Type B pancreatic cell (in vitro differentiated cells): ENCODE measurements at regions not wholly inside any gene's neighbourhood (a gene's known extent, or its start where the extent isn't known, plus 50 kb on each side); places are given as distances from the start of the nearest gene placed in this dataset.
"Not testable (repeated sequence)": the region's sequence is repeated elsewhere in the genome, so short reads cannot be mapped to it uniquely, and the experiment has no call there.

Source experiments
- DNase-seq: peaks from one replicate; pipeline ENCODE4 v3.0.0; 2021; ENCODE audit warnings: mixed read lengths; ENCODE audit not compliant: unreplicated experiment; ENCODE audit errors: extremely low spot score
- H3K27ac Mint-ChIP-seq: 2 replicates; pipeline ENCODE4 v1.8.0; 2021; ENCODE audit warnings: mild to moderate bottlenecking, mixed read lengths
- H3K27me3 Mint-ChIP-seq: 2 replicates; pipeline ENCODE4 v1.8.0; 2021; ENCODE audit warnings: mixed read lengths
- H3K36me3 Mint-ChIP-seq: 2 replicates; pipeline ENCODE4 v1.8.0; 2021; ENCODE audit warnings: mixed read lengths
- H3K4me1 Mint-ChIP-seq: one replicate; pipeline ENCODE4 v1.8.0; 2021; ENCODE audit warnings: mixed read lengths; ENCODE audit not compliant: unreplicated experiment
- H3K4me3 Mint-ChIP-seq: 2 replicates; pipeline ENCODE4 v1.8.0; 2021; ENCODE audit warnings: mild to moderate bottlenecking, mixed read lengths
- H3K9me3 Mint-ChIP-seq: 2 replicates; pipeline ENCODE4 v1.8.0; 2021; ENCODE audit warnings: mixed read lengths
- CTCF ChIP-seq: fragments of 200-600 bp; sonication (generic); conservative IDR thresholded peaks from 2 replicates; pipeline ENCODE4 v1.5.0; 2021; ENCODE audit warnings: antibody characterized with exemption, mild to moderate bottlenecking

- Mint-ChIP-seq H3K4me1 (no peaks in the 10 kb centered on the region), H3K4me3 (no peak overlapping the region), H3K27ac (no peak overlapping the region), H3K36me3 (no peaks in the 10 kb centered on the region), H3K9me3 (peaks cover 15% of the 10 kb centered on the region), H3K27me3 (no peaks in the 10 kb centered on the region)
- no peak for DNase-seq
- no peak for TF ChIP-seq CTCF
These were observed 709.2 kb downstream of the TMEM121 start for GRCh38 chr14:106235356-106236159.

- Mint-ChIP-seq H3K27ac (no peak overlapping the region), H3K4me3 (no peak overlapping the region), H3K9me3 (peaks cover 20% of the 10 kb centered on the region), H3K4me1 (no peaks in the 10 kb centered on the region), H3K36me3 (no peaks in the 10 kb centered on the region), H3K27me3 (no peaks in the 10 kb centered on the region)
- no peak for DNase-seq
- no peak for TF ChIP-seq CTCF
These were observed 722.2 kb downstream of the TMEM121 start for GRCh38 chr14:106248321-106249192.

- DNase-seq, H3K36me3 Mint-ChIP-seq, H3K4me1 Mint-ChIP-seq, H3K4me3 Mint-ChIP-seq, H3K27ac Mint-ChIP-seq, H3K27me3 Mint-ChIP-seq: not testable (repeated sequence)
- H3K9me3 Mint-ChIP-seq: peaks cover 15% of the 10 kb centered on the region
These were observed 727.6 kb downstream of the TMEM121 start for GRCh38 chr14:106253995-106254394.

- not testable (repeated sequence) for DNase-seq, H3K27me3 Mint-ChIP-seq, H3K4me3 Mint-ChIP-seq, H3K4me1 Mint-ChIP-seq, H3K27ac Mint-ChIP-seq, H3K36me3 Mint-ChIP-seq, H3K9me3 Mint-ChIP-seq
- TF ChIP-seq CTCF: peak; percentile 19
These were observed 731.2 kb downstream of the TMEM121 start for GRCh38 chr14:106257569-106257994.

GRCh38 chr14:106268013-106268727, 741.8 kb downstream of the TMEM121 start:
- no peak overlapping the region for H3K27ac Mint-ChIP-seq
- TF ChIP-seq CTCF: no peak
- H3K4me1 Mint-ChIP-seq: no peaks in the 10 kb centered on the region
- H3K9me3 Mint-ChIP-seq: peaks cover 3% of the 10 kb centered on the region
- no peaks in the 10 kb centered on the region for H3K27me3 Mint-ChIP-seq
- H3K36me3 Mint-ChIP-seq: no peaks in the 10 kb centered on the region
- no peak for DNase-seq
- no peak overlapping the region for H3K4me3 Mint-ChIP-seq
